Neural progenitor cell (in vitro differentiated cells): ENCODE measurements at regions not wholly inside any gene's neighbourhood (a gene's known extent, or its start where the extent isn't known, plus 50 kb on each side); places are given as distances from the start of the nearest gene placed in this dataset.
A peak's percentile ranks its signal among the peaks of the same experiment; 100 is the strongest.

Experiments used
- DNase-seq: peaks from one replicate; pipeline ENCODE4 v3.0.0-alpha.2; 2016; ENCODE audit warnings: low spot score
- H2AFZ ChIP-seq: fragments of 200-600 bp; sonication (generic); replicated peaks from 2 replicates; pipeline ENCODE4 v1.6.1; 2016; ENCODE audit warnings: antibody characterized with exemption
- H3F3A ChIP-seq: fragments of 200-600 bp; sonication (generic); 2 replicates; pipeline ENCODE4 v1.6.1; 2016; ENCODE audit warnings: antibody characterized with exemption, low read depth
- H3K27ac ChIP-seq: fragments of 200-600 bp; sonication (generic); 2 replicates; pipeline ENCODE4 v1.5.1; 2016; ENCODE audit warnings: mild to moderate bottlenecking
- H3K27me3 ChIP-seq: fragments of 200-600 bp; sonication (generic); 2 replicates; pipeline ENCODE4 v1.6.1; 2016; ENCODE audit warnings: mild to moderate bottlenecking, moderate library complexity
- H3K36me3 ChIP-seq: fragments of 200-600 bp; sonication (generic); 2 replicates; pipeline ENCODE4 v1.5.1; 2016
- H3K4me1 ChIP-seq: fragments of 200-600 bp; sonication (generic); 2 replicates; pipeline ENCODE4 v1.6.1; 2016; ENCODE audit warnings: mixed run types
- H3K4me2 ChIP-seq: fragments of 200-600 bp; sonication (generic); 2 replicates; pipeline ENCODE4 v1.6.1; 2016
- H3K4me3 ChIP-seq: fragments of 200-600 bp; sonication (generic); 2 replicates; pipeline ENCODE4 v1.5.1; 2016
- H3K79me2 ChIP-seq: fragments of 200-600 bp; sonication (generic); 2 replicates; pipeline ENCODE4 v1.6.1; 2016; ENCODE audit warnings: low read depth
- H3K9ac ChIP-seq: fragments of 200-600 bp; sonication (generic); 2 replicates; pipeline ENCODE4 v1.6.1; 2016
- H3K9me3 ChIP-seq: fragments of 200-600 bp; sonication (generic); 2 replicates; pipeline ENCODE4 v1.5.1; 2016; ENCODE audit warnings: low read depth
- H4K20me1 ChIP-seq: fragments of 200-600 bp; sonication (generic); 2 replicates; pipeline ENCODE4 v1.6.1; 2016; ENCODE audit warnings: low read depth
- H3K27ac Mint-ChIP-seq: 3 replicates; pipeline ENCODE4 v1.8.0; 2021; ENCODE audit warnings: mixed read lengths
- H3K27me3 Mint-ChIP-seq: 2 replicates; pipeline ENCODE4 v1.8.0; 2022; ENCODE audit warnings: low read depth, mild to moderate bottlenecking, inconsistent platforms, moderate library complexity, mixed read lengths; ENCODE audit not compliant: insufficient read depth
- H3K36me3 Mint-ChIP-seq: 3 replicates; pipeline ENCODE4 v1.8.0; 2021; ENCODE audit warnings: mixed read lengths
- H3K4me1 Mint-ChIP-seq: 3 replicates; pipeline ENCODE4 v1.8.0; 2021; ENCODE audit warnings: mixed read lengths
- H3K4me3 Mint-ChIP-seq: 3 replicates; pipeline ENCODE4 v1.8.0; 2021; ENCODE audit warnings: mild to moderate bottlenecking, moderate library complexity, mixed read lengths
- H3K9me3 Mint-ChIP-seq: 3 replicates; pipeline ENCODE4 v1.8.0; 2020; ENCODE audit warnings: mixed read lengths
- CTCF ChIP-seq: fragments of 200-600 bp; sonication (generic); IDR thresholded peaks from 2 replicates; pipeline ENCODE4 v1.5.1; 2017; ENCODE audit warnings: antibody characterized with exemption, mild to moderate bottlenecking
- EZH2 ChIP-seq: fragments of 200-600 bp; sonication (generic); IDR thresholded peaks from 2 replicates; pipeline ENCODE4 v1.6.1; 2017; ENCODE audit warnings: antibody characterized with exemption, mild to moderate bottlenecking, moderate library complexity
- EZH2phosphoT487 ChIP-seq: fragments of 200-600 bp; sonication (generic); IDR thresholded peaks from 2 replicates; pipeline ENCODE4 v1.6.1; 2017; ENCODE audit warnings: antibody characterized with exemption

GRCh38 chr7:7104971-7105370 is 77.4 kb upstream of the C1GALT1 start:
- no peak overlapping the region for H3K9ac ChIP-seq
- H3K36me3 ChIP-seq: no peaks in the 10 kb centered on the region
- Mint-ChIP-seq H3K9me3 (peaks cover 7% of the 10 kb centered on the region), H3K27me3 (peaks cover 5% of the 10 kb centered on the region), H3K36me3 (no peaks in the 10 kb centered on the region), H3K27ac (no peak overlapping the region), H3K4me3 (no peak overlapping the region), H3K4me1 (peaks cover 15% of the 10 kb centered on the region)
- DNase-seq: no peak
- H3K4me2 ChIP-seq: no peak overlapping the region
- peak overlapping the region; percentile 46 for H2AFZ ChIP-seq
- no peaks in the 10 kb centered on the region for H3K27me3 ChIP-seq
- TF ChIP-seq EZH2phosphoT487 (no peak), CTCF (no peak), EZH2 (no peak)
- no peak overlapping the region for H3K27ac ChIP-seq
- no peak overlapping the region for H3K4me3 ChIP-seq
- peaks cover 12% of the 10 kb centered on the region for H3K4me1 ChIP-seq
- H3K9me3 ChIP-seq: peaks cover 11% of the 10 kb centered on the region
- no peaks in the 10 kb centered on the region for H4K20me1 ChIP-seq
- H3K79me2 ChIP-seq: no peaks in the 10 kb centered on the region
- H3F3A ChIP-seq: peaks cover 4% of the 10 kb centered on the region

DNA sequence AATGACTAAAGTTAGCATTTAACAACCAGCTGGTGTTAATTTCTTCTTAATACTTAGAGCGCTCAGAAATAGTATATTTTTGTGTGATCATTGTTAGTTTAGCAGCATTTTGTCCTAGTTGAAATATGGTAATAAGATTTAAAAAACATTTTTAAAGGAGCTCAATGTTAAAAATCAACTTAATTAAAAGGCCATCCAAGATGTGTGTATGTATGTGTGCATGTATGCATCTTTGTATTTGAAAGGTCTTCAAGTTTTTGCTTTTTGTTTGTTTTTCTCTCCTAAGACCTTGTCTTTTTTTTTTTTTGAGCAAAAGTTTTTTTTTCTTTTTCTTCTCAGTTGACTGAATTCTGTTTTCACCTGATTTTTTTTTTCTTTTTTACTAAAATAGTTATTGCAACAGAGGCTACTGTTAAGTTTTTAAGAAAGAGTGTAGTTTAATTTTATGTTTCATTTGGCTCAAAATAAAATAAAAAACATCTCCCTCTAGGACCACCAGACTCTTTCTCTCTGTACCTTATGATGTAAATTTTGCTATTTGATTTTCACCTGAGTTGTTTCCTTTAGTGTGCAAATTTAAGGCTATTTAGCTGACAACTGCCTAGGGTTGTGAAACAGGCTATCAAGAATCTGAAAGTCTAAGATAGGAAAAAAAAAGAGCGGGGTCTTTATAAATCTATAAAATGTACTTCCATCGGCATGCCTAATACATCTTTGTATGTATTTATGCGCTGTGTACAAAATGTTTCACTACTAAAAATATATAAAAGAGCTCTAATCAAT is 76.4 kb upstream of the C1GALT1 start:
- Histone ChIP-seq H3K9me3 (peaks cover 11% of the 10 kb centered on the region), H3K36me3 (no peaks in the 10 kb centered on the region), H4K20me1 (no peaks in the 10 kb centered on the region), H3K9ac (no peak overlapping the region), H3K4me2 (no peak overlapping the region), H3K4me3 (no peak overlapping the region), H3K27ac (no peak overlapping the region), H3F3A (no peaks in the 10 kb centered on the region), H2AFZ (peak overlapping the region; percentile 46), H3K79me2 (no peaks in the 10 kb centered on the region), H3K27me3 (no peaks in the 10 kb centered on the region), H3K4me1 (peaks cover 2% of the 10 kb centered on the region)
- no peaks in the 10 kb centered on the region for H3K36me3 Mint-ChIP-seq
- H3K9me3 Mint-ChIP-seq: peaks cover 10% of the 10 kb centered on the region
- no peak overlapping the region for H3K4me3 Mint-ChIP-seq
- DNase-seq: no peak
- H3K27me3 Mint-ChIP-seq: peaks cover 7% of the 10 kb centered on the region
- TF ChIP-seq CTCF (no peak), EZH2phosphoT487 (no peak), EZH2 (no peak)
- no peak overlapping the region for H3K27ac Mint-ChIP-seq
- peaks cover 5% of the 10 kb centered on the region for H3K4me1 Mint-ChIP-seq

DNA sequence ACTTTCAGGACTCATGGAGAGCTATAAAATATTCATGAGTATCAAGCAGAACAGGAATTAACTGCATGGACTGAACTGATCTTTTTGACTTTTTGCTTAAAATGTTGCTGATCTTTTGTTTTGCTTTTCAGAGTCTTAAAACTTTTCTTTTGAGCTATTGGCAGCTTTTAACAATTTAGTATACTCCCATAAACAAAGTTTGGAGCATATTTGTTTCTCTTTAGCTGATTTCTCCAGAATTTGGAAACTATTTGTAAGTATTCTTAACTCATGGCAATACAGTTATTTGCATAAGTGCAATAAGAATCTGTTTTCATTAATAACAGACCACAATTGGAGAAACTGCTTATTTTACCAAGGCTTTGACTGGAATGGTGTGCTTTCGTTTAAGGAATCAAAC is 73.4 kb upstream of the C1GALT1 start:
- H3K4me1 ChIP-seq: no peaks in the 10 kb centered on the region
- H4K20me1 ChIP-seq: no peaks in the 10 kb centered on the region
- Mint-ChIP-seq H3K36me3 (no peaks in the 10 kb centered on the region), H3K4me1 (no peaks in the 10 kb centered on the region), H3K9me3 (peaks cover 10% of the 10 kb centered on the region), H3K27ac (no peak overlapping the region), H3K27me3 (peaks cover 2% of the 10 kb centered on the region), H3K4me3 (no peak overlapping the region)
- no peaks in the 10 kb centered on the region for H3K36me3 ChIP-seq
- no peaks in the 10 kb centered on the region for H3K27me3 ChIP-seq
- H3K9me3 ChIP-seq: peaks cover 11% of the 10 kb centered on the region
- H3K4me2 ChIP-seq: no peak overlapping the region
- no peak overlapping the region for H3K4me3 ChIP-seq
- TF ChIP-seq EZH2phosphoT487 (no peak), CTCF (no peak), EZH2 (no peak)
- H2AFZ ChIP-seq: no peak overlapping the region
- no peaks in the 10 kb centered on the region for H3F3A ChIP-seq
- no peak overlapping the region for H3K27ac ChIP-seq
- DNase-seq: no peak
- H3K9ac ChIP-seq: no peak overlapping the region
- H3K79me2 ChIP-seq: no peaks in the 10 kb centered on the region
